ENCODE measurements at regions not wholly inside any gene's neighbourhood (a gene's known extent, or its start where the extent isn't known, plus 50 kb on each side); places are given as distances from the start of the nearest gene placed in this dataset.

GRCh38 chr2:175872721-175873120, 129.3 kb downstream of the LNPK start:
- Histone ChIP-seq H3K36me3 (no peaks in the 10 kb centered on the region), H3K9me3 (no peaks in the 10 kb centered on the region), H3K4me3 (no peak overlapping the region), H3K27me3 (no peaks in the 10 kb centered on the region), H3K4me1 (peaks cover 0 to 9% (median 2%) of the 10 kb centered on the region in 4 donors), H3K27ac (replicated peaks in 1 of 4) (no peak overlapping the region)
- DNase-seq (ENCODE audit: extremely low spot score) = no peak
- TF ChIP-seq, protein P1, sequence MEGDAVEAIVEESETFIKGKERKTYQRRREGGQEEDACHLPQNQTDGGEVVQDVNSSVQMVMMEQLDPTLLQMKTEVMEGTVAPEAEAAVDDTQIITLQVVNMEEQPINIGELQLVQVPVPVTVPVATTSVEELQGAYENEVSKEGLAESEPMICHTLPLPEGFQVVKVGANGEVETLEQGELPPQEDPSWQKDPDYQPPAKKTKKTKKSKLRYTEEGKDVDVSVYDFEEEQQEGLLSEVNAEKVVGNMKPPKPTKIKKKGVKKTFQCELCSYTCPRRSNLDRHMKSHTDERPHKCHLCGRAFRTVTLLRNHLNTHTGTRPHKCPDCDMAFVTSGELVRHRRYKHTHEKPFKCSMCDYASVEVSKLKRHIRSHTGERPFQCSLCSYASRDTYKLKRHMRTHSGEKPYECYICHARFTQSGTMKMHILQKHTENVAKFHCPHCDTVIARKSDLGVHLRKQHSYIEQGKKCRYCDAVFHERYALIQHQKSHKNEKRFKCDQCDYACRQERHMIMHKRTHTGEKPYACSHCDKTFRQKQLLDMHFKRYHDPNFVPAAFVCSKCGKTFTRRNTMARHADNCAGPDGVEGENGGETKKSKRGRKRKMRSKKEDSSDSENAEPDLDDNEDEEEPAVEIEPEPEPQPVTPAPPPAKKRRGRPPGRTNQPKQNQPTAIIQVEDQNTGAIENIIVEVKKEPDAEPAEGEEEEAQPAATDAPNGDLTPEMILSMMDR (IDR thresholded peaks at IDR 0.05) = no peak
- TF ChIP-seq POLR2A (IDR thresholded peaks at IDR 0.05; ENCODE audit: low read depth) = no peak
- no peak for TF ChIP-seq POLR2AphosphoS5 (IDR thresholded peaks at IDR 0.05)
- intact Hi-C loops (cut with DNase I) = no loop called here

DNA sequence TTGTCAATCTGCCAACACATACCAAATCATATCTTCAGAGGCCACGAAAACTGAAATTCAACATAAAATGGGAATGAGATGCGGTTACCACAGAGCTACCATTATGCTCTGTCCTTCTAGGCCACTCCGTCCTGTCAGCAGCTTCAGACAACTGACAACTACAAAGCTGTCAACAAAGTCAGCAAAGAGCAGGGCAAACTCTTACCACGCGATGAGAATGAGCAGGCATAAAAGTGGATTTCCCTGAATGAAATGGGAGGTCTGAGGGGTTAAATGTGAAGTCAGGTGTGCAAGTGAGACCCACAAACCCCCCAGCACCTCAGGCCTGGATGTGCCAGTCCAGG, 130.1 kb downstream of the LNPK start:
- 72% methylated on average over 5 of the region's 5 CpGs for WGBS

DNA sequence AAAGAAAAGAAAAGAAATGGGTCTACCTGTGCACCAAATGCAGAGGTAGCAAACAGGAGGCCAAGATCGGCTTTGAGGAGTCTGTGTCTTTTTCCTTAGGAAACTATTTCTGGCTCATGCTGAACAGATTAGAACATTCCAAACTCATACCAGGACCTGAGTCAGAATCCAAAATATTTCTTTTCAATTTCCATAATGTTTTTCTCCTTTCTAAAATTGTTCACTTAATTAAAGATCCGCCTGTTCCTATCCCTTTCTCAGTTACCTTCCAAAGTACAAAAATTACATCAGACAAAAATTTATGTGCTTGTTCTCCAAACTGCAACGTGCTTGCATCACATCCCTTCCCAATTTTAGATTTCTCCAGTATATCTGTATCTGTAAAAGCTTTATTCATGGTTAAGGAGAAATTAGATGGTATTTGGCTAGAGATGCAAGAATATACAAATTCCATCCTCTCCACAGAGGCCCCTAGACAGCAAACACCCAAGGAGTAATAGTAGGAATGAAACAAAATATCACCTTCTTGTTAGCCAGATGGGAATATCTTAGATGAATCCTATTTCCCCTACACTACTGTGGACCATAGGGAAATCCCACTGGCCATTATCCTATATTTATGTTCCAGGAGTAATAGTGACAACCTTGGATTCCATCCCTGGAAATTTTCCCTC, 130.6 kb downstream of the LNPK start:
- no peak for DNase-seq (ENCODE audit: extremely low spot score)
- 81% methylated on average over 3 of the region's 3 CpGs for WGBS
- Histone ChIP-seq H3K4me1 (peaks cover 0 to 9% (median 2%) of the 10 kb centered on the region in 4 donors), H3K27ac (replicated peaks in 1 of 4) (no peak overlapping the region), H3K4me3 (no peak overlapping the region), H3K9me3 (no peaks in the 10 kb centered on the region), H3K36me3 (no peaks in the 10 kb centered on the region), H3K27me3 (no peaks in the 10 kb centered on the region)
- intact Hi-C loops (cut with DNase I) = no loop called here
- TF ChIP-seq, protein P1 (IDR thresholded peaks at IDR 0.05) = no peak

More for the DNA sequence above, 130.1 kb downstream of the LNPK start:
- TF ChIP-seq POLR2A (IDR thresholded peaks at IDR 0.05; ENCODE audit: low read depth) (no peak), POLR2AphosphoS5 (IDR thresholded peaks at IDR 0.05) (no peak), EP300 (IDR thresholded peaks at IDR 0.05) (no peak)
- TF ChIP-seq, protein P1 (IDR thresholded peaks at IDR 0.05) = no peak
- no peaks in the 10 kb centered on the region for H3K36me3 ChIP-seq
- intact Hi-C loops (cut with DNase I) = no loop called here
- peaks cover 0 to 9% (median 2%) of the 10 kb centered on the region in 4 donors for H3K4me1 ChIP-seq
- no peak for DNase-seq (ENCODE audit: extremely low spot score)
- no peak overlapping the region for H3K4me3 ChIP-seq
- no peaks in the 10 kb centered on the region for H3K9me3 ChIP-seq
- H3K27ac ChIP-seq (replicated peaks in 1 of 4) = no peak overlapping the region
- H3K27me3 ChIP-seq = no peaks in the 10 kb centered on the region

DNA sequence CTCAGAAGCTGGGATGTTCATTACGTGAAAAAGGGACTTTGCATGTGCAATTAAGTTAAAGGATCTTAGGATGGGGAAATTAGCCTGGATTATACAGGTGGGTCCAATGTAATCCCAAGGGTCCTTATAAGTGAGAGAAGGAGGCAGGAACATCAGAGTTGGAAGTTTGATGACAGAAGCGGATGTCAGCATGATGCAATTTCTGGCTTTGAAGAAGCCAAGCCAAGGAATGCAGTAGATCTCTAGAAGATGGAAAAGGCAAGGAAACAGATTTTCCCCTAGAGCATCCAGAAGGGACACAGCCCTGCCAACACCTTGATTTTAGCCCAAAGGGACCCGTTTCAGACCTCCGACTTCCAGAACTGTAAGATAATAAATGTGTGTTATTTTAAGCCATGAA, 136.4 kb downstream of the LNPK start:
- TF ChIP-seq EP300 (IDR thresholded peaks at IDR 0.05) (no peak), POLR2A (IDR thresholded peaks at IDR 0.05; ENCODE audit: low read depth) (no peak), POLR2AphosphoS5 (IDR thresholded peaks at IDR 0.05) (no peak)
- TF ChIP-seq, protein P1 (IDR thresholded peaks at IDR 0.05) = no peak
- intact Hi-C loops (cut with DNase I) = no loop called here
- Histone ChIP-seq H3K9me3 (no peaks in the 10 kb centered on the region), H3K27me3 (peaks cover 0 to 9% (median 0%) of the 10 kb centered on the region in 4 donors), H3K27ac (replicated peaks in 1 of 4) (no peak overlapping the region), H3K4me3 (no peak overlapping the region), H3K4me1 (no peaks in the 10 kb centered on the region), H3K36me3 (no peaks in the 10 kb centered on the region)
- WGBS = 73% methylated on average over 4 of the region's 4 CpGs
- DNase-seq (ENCODE audit: extremely low spot score) = peak; percentile 19

Data from esophagus muscularis mucosa (tissue), 4 donors.